SKM-1 (cell line): ENCODE measurements at regions not wholly inside any gene's neighbourhood (a gene's known extent, or its start where the extent isn't known, plus 50 kb on each side); places are given as distances from the start of the nearest gene placed in this dataset.

Experiments used
- DNase-seq: peaks from one replicate; lab custom pipeline; 2025; ENCODE audit not compliant: unreplicated experiment; lab: John Stamatoyannopoulos, UW

DNA sequence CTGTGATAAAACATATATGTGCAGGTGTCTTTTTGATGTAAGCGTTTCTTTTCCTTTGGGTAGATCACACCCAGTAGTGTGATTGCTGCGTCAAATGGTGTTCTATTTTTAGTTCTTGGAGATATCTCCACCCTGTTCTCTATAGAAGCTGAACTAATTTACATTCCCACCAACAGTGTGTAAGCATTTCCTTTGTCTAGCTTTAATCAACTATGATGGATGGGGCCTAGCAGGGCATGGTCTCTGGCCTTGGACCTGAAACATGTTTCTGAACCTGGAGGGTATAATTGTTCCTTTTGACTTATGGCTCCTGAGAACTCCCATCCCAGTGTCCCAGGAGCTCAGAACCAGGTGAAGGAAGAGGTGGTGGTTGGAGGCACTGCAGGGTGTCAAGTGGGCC lies 93.9 kb downstream of the HAPSTR1 start:
- DNase-seq = no peak

DNA sequence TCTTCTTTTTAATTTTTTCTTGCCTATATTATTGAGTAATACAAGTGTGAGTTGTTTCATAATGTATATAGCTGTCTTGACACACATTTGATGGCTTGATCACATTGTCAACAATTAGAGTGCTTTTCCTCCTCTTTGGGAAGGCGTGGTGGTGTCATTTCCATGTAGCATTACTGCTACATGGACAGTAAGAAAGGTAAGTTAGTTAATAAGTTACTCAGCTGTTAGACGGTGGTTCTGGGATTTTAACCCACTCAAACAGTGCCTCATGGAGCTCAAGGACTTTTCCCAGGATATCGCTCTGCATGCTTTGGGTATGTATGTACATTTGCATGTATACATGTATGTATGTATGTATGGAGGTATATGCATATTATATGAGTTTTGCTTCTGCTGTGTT lies 94.6 kb downstream of the HAPSTR1 start:
- no peak for DNase-seq

DNA sequence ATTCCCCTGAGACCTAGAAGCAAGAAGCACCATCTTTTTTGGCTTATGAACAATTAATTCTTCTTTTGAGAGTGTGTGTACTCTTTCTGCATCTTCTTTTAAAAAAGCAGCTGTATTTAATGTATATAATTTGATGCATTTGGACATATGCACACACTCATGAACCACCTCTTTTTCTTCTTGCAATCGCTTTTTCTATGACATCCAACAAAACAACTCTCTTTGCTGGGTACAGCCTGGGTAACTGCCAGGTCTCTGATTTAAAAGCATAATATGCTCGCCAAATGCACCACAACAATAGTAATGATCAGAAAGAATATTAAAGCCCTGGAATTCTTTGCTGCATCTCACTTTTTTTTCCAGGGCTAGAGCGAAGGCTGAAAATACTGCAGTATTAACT lies 97.3 kb downstream of the HAPSTR1 start:
- no peak for DNase-seq

DNA sequence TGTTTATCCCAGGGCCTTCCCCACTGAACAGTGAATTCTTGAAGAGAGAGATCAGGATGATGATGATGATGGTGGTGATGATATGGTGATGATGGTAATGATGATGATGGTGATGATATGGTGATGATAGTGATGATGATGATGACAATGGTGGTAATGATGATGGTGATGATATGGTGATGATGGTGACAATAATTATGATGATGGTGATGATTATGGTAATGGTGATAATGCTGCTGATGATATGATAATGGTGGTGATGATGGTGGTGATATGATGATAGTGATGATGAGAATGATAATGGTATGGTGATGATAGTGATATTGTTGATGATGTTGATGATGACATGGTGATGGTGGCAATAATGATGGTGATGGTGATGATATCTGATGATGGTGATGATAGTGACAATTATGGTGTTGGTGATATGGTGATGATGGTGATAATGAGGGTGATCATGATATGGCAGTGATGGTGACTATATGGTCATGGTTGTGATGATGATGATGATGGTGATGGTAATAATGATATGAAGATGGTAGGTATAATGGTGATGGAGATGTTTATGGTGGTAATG lies 99.9 kb downstream of the HAPSTR1 start:
- DNase-seq = no peak

DNA sequence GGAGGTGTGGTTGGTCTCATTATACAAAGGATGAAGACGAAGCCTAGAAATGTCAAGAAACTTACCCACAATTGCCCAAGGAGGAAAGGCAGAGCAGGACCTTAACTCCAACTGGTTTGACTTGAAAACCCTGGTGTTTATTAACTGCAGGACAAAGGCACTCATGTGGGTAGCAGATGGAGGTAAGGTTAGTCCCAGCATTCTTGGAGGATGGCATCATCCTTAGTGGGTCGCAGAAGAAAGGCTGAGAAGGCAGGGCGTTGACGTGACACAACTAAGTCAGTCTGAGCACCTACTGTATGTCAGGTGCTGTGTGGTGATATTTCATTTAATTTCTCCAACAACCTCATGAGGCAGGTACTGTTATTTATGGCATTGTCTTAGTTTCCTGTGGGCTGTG lies 101.3 kb downstream of the HAPSTR1 start:
- DNase-seq = no peak

DNA sequence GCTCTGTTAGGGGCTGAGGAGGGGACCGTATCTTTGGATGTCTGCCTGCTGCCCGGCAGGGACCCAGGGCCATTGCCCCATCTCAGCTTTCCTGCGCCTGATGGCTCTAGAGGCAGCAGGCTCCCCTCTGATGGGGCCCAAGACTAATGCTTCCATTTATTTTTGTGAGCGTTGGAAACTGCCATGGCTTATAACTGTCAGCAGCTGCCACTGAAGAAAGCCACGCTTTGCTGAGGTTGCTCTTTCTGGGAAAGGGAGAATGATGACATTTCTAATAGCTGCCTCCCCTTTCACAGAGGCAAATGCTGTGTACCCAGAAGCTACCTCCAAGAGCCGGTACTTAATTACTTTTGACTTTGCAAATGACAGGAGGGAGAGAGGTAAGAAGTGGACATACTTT lies 103.8 kb downstream of the HAPSTR1 start:
- DNase-seq = no peak

DNA sequence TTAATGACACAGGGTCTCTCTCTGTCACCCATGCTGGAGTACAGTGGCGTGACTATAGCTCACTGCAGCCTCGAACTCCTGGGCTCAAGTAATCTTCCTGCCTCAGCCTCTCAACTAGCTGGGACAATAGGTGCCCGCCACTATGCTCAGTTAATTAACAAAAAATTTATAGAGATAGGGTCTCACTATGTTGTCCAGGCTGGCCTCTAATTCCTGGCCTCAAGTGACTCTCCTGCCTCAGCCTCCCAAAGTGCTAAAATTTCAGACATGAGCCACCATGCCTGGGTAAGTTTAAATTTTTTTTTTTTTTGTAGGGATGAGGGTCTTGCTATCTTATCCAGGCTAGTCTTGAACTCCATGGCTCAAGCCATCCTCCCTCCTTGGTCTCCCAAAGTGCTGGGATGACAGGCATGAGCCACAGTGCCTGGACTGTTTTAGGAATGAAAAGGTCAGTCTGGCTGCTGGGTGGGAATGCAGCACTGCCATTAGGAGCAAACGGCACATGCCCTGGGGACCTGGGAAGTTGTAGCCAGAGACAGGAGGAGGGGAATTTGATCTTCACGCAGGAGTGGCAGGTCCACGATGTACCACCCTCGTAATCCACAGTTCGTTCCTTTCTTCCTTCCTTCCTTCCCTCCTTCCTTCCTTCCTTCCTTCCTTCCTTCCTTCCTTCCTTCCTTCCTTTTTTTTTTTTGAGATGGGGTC lies 106.7 kb downstream of the HAPSTR1 start:
- DNase-seq = no peak

DNA sequence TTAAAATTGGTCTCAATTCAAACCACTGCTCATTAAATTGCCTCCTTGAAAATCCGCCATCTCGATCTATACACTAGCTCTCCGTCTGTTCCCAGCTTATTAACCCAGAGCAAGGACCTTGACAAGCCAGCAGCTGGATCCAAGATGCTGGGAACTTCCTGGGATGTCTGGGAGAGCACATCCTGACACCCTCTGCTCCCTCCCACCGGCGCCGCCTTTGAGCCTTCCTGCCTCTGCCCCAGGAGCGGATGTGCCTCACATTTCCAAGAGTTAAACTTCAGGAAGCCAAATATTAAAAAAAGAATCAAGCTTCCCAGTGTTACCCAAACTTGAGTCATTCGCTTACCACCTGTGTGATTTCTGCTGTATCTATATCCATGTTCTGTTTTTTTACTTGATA lies 107.9 kb downstream of the HAPSTR1 start:
- DNase-seq = no peak

DNA sequence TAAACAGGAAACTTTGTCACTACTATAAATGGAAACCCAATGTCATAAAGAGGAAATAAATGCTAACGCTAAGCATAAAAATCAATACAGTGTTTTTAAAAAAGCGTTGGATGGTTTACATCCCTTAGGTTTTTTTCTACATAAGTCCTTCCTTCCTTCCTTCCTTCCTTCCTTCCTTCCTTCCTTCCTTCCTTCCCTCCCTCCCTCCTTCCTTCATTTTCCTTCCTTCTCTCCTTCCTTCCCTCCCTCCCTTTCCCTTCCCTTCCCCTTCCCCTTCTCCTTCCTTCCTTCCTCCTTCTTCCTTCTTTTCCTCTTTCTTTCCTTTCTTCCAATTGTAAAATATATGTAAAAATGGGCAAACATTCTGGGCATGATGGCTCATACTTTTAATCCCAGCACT lies 108.3 kb downstream of the HAPSTR1 start:
- DNase-seq = no peak

DNA sequence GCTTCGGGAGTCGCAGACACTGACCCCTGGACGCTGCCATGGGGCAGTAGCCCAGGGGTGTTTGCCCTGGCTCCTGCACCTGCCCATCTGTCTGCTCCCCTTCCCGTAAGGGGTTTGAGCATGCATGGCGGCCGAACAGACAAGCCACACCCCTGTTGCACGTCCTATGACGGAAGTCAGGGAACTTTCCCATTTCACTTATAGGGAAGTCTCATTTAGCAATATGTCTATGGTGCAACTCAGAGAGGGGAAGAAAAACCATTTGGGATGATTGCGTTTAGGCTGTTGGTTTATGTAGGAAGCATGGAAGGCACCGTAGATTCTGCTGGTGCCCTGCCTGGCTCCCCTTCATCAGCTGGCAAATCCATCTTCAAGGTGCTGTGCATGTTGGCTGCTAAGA lies 112.5 kb downstream of the HAPSTR1 start:
- no peak for DNase-seq

DNA sequence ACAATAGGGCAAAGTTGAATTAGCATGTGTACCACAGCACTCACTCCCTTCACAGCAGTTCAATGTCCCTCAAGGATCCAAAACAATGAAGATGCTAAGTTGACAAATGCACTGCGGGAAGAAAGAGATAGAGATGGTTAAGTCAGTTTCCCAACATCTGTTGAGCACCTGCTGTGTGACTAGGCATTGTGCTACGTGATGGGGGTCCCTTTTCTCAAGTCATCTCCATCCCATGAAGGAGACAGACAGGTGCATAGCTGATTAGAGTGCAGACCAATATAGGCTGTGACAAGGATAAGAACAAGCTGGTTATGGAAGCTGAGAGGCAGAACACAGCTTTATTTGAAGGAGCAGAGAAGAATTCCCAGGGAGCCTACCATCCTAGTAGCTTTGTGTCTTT lies 114.2 kb downstream of the HAPSTR1 start:
- no peak for DNase-seq

DNA sequence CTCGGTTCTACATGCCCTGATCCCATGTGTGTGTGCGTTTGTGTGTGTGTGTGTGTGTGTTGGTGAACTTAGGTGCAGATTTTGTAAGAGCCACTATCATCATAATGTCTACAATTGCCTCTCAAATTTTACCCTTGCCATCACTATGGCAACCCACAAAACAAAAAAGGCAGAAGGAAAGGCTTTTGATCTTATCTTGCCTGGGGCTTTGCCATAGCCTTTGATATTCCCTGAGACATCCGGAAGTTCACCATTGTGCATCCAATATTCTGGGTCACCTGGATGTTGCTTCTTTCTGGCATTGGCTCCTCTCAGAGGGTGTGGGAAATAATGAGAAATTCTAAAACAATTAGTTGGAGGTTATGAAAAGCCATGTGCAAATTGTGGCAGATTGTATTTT lies 114.7 kb downstream of the HAPSTR1 start:
- DNase-seq = no peak

DNA sequence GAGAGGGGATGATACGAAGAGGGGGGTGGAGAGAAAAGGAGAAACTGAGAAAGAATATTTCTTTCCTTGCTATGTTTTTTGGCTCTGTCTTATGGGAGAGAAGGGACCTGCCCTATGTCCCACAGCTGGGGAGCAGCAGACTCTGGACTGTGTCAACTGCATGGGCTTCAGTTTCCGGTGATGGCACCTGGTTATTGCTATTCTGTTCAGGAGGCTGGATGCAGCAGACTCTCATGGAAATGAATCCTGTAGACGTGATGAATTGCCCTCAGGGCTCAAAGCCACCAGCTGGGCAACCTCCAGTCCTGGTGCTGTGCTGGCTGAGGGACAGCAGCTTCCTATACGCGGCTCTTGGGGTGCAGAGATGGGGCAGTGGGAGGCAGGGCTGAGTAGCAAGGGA lies 121.2 kb downstream of the HAPSTR1 start:
- no peak for DNase-seq

DNA sequence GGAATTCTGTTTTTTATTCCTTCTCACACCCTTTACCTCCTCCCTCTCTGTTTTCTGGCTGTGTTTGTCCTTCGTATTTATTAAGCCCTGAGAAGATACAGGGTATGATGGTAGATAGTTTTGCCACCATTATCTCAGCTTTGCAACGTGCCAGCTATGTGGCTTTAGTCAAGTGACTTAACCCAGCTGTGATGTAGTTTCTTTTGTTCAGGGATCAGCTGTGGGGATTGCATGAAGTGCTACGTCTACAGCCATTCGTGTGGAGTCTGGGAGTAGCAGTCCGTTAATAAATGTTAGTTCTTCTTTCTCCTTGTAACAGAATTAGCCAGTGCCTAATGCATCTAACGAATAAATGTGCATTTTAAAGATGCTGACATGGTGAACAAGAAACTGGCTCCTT lies 128.4 kb downstream of the HAPSTR1 start:
- no peak for DNase-seq

DNA sequence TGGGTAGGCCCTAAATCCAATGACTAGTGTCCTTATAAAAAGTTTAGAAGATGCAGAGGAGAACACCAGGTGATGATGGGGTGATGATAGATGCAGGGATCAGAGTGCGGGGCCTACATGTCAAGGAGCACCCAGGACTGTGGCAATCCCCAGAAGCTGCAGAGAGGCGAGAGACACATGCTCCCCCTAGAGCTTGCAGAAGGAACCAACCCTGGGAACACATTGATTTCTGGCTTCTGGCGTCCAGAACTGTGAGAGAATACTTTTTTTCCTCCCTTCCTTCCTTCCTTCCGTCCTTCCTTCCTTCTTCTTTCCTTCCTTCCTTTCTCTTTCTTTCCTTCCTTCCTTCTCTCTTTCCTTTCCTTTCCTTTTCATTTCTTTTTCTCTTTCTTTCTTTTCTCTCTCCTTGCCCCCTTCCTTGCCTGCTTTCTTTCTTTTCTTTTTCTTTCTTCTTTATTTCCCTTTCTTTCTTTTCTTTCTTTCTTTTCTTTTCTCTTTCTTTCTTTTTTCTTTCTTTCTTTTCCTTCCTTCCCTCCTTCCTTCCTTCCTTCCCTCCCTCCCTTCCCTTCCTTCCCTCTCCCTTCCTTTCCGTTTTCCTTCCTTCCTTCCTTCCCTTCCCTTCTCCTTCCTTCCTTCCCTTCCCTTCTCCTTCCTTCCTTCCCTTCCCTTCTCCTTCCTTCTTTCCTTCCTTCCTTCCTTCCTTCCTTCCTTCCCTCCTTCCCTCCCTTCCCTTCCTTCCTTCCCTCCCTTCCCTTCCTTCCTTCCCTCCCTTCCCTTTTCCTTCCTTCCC lies 134.3 kb downstream of the HAPSTR1 start:
- DNase-seq = peak; percentile 20

DNA sequence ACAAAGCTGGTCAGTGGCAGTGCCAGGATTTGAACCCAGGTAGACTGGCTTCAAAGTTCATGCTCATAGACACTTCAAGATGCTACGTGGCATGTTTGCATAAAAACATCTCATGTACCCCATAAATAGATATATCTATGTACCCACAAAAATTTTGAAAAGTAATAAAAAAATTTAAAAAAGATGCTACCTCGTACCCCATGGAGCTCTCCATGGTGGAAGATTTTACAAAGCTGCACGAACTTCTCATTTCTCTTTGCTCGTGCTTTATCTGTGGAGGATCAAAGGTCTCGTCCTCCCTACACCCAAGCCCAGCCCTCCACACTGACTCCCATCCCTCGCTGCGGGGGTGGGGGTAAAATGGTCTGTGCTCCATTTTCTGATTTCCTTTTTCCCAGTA lies 135.5 kb downstream of the HAPSTR1 start:
- DNase-seq = no peak

DNA sequence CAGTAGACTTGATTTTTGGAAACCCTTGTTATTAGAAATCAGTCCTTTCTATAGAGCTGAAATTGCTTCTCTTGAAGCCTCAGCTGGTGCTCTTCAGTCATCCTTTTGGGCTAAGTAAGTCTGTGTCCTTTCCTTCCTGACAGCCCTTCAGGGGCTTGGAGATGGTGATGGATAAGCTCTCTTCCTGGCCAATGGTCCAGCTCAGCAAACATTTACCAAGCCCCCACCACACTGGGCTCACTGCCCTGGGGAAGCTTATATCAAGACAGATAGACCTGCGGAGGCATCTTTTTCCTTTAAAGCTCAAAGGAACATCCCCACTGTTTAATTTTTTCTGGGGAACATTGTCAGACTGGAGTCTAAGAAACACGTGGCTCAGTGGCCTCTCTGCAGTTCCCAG lies 139.6 kb downstream of the HAPSTR1 start:
- no peak for DNase-seq

DNA sequence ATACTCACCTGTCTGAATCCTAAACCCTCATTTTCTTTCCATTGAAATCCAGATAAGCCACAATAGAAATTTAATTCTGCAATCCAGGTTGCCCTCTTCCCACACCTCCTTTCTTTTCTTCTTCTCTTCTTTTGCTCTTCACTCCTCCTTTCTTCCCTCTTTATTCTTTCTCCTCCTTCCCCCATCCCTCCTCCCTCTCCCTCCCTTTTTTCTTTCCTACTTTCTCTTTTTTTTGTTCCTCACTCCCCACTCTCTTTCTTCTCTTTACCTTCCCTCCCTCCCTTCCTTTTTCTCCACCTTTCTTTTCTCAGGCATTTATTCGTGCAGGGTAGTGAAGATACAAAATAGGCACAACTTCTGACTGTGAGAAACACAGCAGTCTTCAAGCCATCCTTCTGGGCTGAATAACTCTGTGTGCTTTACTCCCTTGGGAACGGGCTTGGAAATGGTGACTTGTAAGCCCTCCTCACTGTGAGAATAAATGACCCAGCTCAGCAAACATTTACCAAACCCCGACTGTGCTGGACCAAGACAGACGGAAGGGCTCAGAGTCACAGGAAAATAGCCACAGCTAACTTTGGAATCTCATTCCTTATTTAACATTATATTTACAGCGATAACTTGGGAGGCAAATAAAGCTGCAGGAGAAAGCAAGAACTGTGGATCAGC lies 140.8 kb downstream of the HAPSTR1 start:
- no peak for DNase-seq

DNA sequence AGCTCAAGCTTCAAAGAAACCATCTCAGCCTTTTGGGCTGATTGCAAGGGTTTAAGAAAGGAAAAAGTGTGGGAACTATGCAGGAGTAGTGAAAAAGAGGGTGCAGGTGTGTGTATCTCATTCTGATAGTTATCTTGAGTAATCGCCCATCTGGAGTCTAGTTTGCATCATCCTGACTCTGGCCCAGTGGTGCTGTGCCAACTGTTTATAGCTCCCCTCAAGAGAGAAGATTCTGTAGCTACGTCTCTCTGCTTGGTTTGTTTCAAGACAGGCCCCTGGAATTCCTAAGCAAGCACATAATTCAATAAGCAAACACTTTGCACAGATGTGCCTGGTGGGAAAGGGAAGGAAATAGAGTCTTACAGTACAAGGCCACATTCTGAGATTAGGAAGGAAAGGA lies 144.4 kb downstream of the HAPSTR1 start:
- DNase-seq = no peak

DNA sequence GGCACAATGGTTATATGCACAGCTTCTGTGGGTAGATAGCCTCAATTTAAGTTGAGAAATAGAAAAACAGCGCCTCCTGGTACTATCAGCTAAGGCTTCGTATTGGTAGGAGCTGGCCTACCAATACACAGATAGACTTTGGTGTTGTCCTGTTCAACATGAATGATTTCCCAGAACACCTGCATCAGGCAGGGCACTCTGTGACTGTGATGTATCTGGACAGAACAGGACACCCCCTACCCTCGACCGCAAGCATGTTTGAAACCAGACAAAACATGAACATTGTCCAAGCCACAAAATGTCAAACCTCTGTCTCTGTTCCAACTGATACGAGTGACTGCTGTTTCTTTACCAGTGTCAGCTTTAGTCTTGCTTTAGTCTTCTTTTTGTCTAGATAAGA lies 144.9 kb downstream of the HAPSTR1 start:
- DNase-seq = no peak

DNA sequence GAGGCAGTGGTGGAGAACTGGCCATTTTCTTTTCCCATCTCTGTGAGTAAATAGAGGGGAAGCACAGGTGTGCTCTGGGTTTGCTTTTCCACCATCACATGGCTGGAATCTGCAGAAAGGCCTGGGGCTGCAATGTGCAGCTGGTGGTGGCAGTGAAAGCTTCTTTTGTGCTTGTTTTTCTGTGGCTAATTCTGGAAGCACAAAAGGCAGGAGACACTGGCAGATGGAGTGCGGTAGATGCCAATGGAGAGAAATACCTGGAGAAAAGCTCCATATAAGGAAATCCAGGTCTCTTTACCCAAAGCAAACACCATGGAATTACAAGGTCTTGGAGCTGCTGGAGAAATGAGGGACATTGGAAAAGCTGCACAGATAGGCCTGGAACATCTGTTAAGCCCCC lies 146.9 kb downstream of the HAPSTR1 start:
- no peak for DNase-seq

DNA sequence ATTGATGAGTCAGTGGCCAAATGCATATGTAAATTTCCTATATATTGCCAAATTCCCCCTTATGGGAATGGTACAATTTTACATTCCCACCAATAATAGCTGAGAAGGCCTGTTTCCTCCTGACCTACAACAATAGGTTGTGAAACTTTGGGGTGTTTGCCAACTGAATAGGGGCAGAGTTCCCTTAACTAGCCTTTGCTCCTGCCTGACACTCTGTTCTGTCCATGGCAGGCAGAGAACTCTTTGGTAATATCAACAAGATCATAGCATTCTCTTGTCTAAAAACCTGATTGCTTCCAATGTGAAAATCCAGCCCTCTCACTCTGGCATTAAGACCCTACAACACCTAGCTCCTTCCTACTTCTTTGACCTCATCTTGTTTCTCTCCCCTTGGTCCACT lies 149.7 kb downstream of the HAPSTR1 start:
- DNase-seq = no peak
